ENCODE measurements at regions not wholly inside any gene's neighbourhood (a gene's known extent, or its start where the extent isn't known, plus 50 kb on each side); places are given as distances from the start of the nearest gene placed in this dataset.
"Not testable (repeated sequence)": the region's sequence is repeated elsewhere in the genome, so short reads cannot be mapped to it uniquely, and the experiment has no call there.

GRCh38 chr2:210963386-210963785 is 407.0 kb downstream of the CPS1 start:
- no peak for FAIRE-seq

GRCh38 chr2:210964141-210964764 is 407.9 kb downstream of the CPS1 start:
- no peak for FAIRE-seq

- no peak for FAIRE-seq
These were observed 409.1 kb downstream of the CPS1 start for GRCh38 chr2:210965472-210965871.

- FAIRE-seq, result no peak
These were observed 409.9 kb downstream of the CPS1 start for GRCh38 chr2:210966330-210966729.

GRCh38 chr2:210971431-210971830 is 415.0 kb downstream of the CPS1 start:
- FAIRE-seq, result no peak

- FAIRE-seq, result not testable (repeated sequence)
These were observed 430.4 kb downstream of the CPS1 start for GRCh38 chr2:210986806-210987205.

- no peak for FAIRE-seq
These were observed 434.7 kb downstream of the CPS1 start for GRCh38 chr2:210991107-210991506.

GRCh38 chr2:210994104-210994503 is 437.7 kb downstream of the CPS1 start:
- FAIRE-seq, result no peak

GRCh38 chr2:210997373-210997772 is 441.0 kb downstream of the CPS1 start:
- no peak for FAIRE-seq

- FAIRE-seq, result no peak
These were observed 441.9 kb downstream of the CPS1 start for GRCh38 chr2:210998334-210998733.

GRCh38 chr2:211014376-211014775 is 458.0 kb downstream of the CPS1 start:
- no peak for FAIRE-seq

GRCh38 chr2:211014906-211015305 is 458.5 kb downstream of the CPS1 start:
- no peak for FAIRE-seq

GRCh38 chr2:211025089-211025488 is 468.7 kb downstream of the CPS1 start:
- FAIRE-seq, result not testable (repeated sequence)

GRCh38 chr2:211026109-211026508 is 469.7 kb downstream of the CPS1 start:
- FAIRE-seq, result no peak

- no peak for FAIRE-seq
These were observed 471.6 kb downstream of the CPS1 start for GRCh38 chr2:211027976-211028375.

- FAIRE-seq, result peak; percentile 47
These were observed 477.4 kb downstream of the CPS1 start for GRCh38 chr2:211033765-211034164.

- no peak for FAIRE-seq
These were observed 479.3 kb downstream of the CPS1 start for GRCh38 chr2:211035548-211036185.

- no peak for FAIRE-seq
These were observed 488.6 kb downstream of the CPS1 start for GRCh38 chr2:211045025-211045424.

- no peak for FAIRE-seq
These were observed 493.1 kb downstream of the CPS1 start for GRCh38 chr2:211049321-211050018.

- FAIRE-seq, result no peak
These were observed 499.0 kb downstream of the CPS1 start for GRCh38 chr2:211055438-211055837.

- FAIRE-seq, result no peak
These were observed 505.4 kb downstream of the CPS1 start for GRCh38 chr2:211061612-211062296.

- no peak for FAIRE-seq
These were observed 505.9 kb downstream of the CPS1 start for GRCh38 chr2:211062297-211062612.

GRCh38 chr2:211067029-211067428 is 510.6 kb downstream of the CPS1 start:
- FAIRE-seq, result no peak

Data from islet of Langerhans (tissue), 1 donor.